ENCODE measurements at regions not wholly inside any gene's neighbourhood (a gene's known extent, or its start where the extent isn't known, plus 50 kb on each side); places are given as distances from the start of the nearest gene placed in this dataset.

DNA sequence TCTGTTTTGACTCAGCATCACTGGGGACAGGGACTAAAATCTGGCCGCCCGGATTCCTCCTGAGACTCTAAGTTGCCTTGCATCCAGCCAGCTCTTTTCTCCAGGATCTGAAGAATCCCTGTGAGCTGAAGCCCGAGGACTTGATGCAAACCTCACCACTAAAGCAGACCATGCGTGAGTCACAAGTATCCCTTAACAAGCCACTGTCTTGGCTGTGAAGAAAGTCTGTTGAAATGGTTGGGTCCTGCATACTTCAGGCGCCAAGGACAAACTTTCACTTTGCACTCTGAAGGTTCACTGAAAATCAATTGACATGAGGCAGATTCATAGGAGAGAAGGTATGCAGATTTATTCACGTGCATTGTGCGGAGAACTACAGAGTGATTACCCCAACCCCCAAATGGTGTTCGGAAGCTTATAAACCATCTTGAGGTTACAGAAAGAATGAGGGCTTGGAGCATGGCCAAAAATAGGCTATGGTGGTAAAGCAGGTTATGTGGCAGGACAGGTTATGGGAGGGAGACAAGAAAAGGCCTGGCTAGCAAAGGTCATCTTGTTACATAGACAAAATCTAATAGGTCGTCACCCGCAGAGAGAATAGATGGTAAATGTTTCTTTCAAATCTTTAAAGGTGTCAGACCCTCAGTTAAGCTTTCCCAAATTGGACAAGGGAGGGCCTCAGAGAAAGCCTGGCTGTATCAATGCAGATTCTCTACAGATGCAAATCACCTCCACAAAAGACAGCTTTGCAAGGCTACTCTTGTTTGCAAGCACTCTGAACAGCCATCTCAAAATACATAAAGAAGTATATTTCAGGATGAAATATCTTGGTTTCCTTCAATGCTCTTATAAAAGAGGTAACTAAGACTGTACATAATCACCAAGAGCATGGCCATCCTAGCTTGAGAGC, 126.3 kb upstream of the PLAAT1 start:
- TF ChIP-seq CBFB (CRISPR knock-in tag; IDR thresholded peaks at IDR 0.05; ENCODE audit: low read depth) (no peak), SMAD4 (CRISPR knock-in tag; IDR thresholded peaks at IDR 0.05) (no peak), HMGA2 (CRISPR knock-in tag; IDR thresholded peaks at IDR 0.05) (no peak), ESRRA (CRISPR knock-in tag; IDR thresholded peaks at IDR 0.05; ENCODE audit: borderline replicate concordance) (no peak)
- TF ChIP-seq, protein P1, sequence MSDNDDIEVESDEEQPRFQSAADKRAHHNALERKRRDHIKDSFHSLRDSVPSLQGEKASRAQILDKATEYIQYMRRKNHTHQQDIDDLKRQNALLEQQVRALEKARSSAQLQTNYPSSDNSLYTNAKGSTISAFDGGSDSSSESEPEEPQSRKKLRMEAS (CRISPR knock-in tag; IDR thresholded peaks at IDR 0.05): no peak
- TF ChIP-seq, protein P2, sequence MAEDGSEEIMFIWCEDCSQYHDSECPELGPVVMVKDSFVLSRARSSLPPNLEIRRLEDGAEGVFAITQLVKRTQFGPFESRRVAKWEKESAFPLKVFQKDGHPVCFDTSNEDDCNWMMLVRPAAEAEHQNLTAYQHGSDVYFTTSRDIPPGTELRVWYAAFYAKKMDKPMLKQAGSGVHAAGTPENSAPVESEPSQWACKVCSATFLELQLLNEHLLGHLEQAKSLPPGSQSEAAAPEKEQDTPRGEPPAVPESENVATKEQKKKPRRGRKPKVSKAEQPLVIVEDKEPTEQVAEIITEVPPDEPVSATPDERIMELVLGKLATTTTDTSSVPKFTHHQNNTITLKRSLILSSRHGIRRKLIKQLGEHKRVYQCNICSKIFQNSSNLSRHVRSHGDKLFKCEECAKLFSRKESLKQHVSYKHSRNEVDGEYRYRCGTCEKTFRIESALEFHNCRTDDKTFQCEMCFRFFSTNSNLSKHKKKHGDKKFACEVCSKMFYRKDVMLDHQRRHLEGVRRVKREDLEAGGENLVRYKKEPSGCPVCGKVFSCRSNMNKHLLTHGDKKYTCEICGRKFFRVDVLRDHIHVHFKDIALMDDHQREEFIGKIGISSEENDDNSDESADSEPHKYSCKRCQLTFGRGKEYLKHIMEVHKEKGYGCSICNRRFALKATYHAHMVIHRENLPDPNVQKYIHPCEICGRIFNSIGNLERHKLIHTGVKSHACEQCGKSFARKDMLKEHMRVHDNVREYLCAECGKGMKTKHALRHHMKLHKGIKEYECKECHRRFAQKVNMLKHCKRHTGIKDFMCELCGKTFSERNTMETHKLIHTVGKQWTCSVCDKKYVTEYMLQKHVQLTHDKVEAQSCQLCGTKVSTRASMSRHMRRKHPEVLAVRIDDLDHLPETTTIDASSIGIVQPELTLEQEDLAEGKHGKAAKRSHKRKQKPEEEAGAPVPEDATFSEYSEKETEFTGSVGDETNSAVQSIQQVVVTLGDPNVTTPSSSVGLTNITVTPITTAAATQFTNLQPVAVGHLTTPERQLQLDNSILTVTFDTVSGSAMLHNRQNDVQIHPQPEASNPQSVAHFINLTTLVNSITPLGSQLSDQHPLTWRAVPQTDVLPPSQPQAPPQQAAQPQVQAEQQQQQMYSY (CRISPR knock-in tag; IDR thresholded peaks at IDR 0.05): 0 out of 2 replicates have a peak, but pooled peaks have one; percentile 38
- TF ChIP-seq, protein P3, sequence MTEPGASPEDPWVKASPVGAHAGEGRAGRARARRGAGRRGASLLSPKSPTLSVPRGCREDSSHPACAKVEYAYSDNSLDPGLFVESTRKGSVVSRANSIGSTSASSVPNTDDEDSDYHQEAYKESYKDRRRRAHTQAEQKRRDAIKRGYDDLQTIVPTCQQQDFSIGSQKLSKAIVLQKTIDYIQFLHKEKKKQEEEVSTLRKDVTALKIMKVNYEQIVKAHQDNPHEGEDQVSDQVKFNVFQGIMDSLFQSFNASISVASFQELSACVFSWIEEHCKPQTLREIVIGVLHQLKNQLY (CRISPR knock-in tag; IDR thresholded peaks at IDR 0.05): no peak
- Mint-ChIP-seq H3K9me3 (peaks cover 44% of the 10 kb centered on the region), H3K4me3 (no peak overlapping the region), H3K27me3 (ENCODE audit: low read depth) (peaks cover 3% of the 10 kb centered on the region), H3K4me1 (peaks cover 38% of the 10 kb centered on the region), H3K27ac (no peak overlapping the region), H3K36me3 (peaks cover 27% of the 10 kb centered on the region)
- no peak for DNase-seq (ENCODE audit: low spot score)
- ChIA-PET POLR2A (no interaction called here), CTCF (interaction anchor here (1.8 kb wide), 1 partner anchor 302 kb away, joined by 4 read pairs; no protein-coding TSS in a partner anchor)
- no peak for ATAC-seq

DNA sequence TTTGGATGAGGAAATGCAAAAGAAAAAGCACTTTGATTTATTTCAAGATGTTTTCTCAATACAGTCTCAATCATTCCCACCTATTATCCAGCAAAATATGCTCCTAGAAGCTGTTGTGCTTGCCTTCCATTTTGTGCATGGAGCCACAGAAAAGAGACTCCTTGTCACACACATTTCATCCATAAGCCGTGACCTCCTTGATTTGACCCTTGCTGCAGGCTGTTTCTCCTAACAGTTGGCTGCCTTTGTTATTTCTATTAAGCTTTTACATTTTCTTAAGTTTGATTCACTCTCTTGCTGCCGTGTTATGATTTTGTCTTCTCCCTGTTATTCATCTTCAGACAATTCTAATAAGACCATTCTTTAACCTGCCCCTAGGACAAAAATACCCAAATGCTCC, 124.2 kb upstream of the PLAAT1 start:
- Mint-ChIP-seq H3K4me3 (no peak overlapping the region), H3K27ac (no peak overlapping the region), H3K4me1 (peaks cover 45% of the 10 kb centered on the region), H3K27me3 (ENCODE audit: low read depth) (peaks cover 3% of the 10 kb centered on the region), H3K9me3 (peaks cover 37% of the 10 kb centered on the region), H3K36me3 (peaks cover 27% of the 10 kb centered on the region)
- DNase-seq (ENCODE audit: low spot score) (no peak), ATAC-seq (no peak)
- ChIA-PET POLR2A (no interaction called here), CTCF (no interaction called here)
- TF ChIP-seq SP1 (CRISPR knock-in tag; conservative IDR thresholded peaks at IDR 0.05) (no peak), ZNF121 (CRISPR knock-in tag; IDR thresholded peaks at IDR 0.05) (no peak), NR1H2 (CRISPR knock-in tag; IDR thresholded peaks at IDR 0.05) (no peak), TP53 (CRISPR knock-in tag; IDR thresholded peaks at IDR 0.05) (no peak), ETV6 (CRISPR knock-in tag; IDR thresholded peaks at IDR 0.05) (no peak), RORB (CRISPR knock-in tag; IDR thresholded peaks at IDR 0.05) (no peak), ZNF138 (CRISPR knock-in tag; conservative IDR thresholded peaks at IDR 0.05) (no peak)
- TF ChIP-seq, protein P4, sequence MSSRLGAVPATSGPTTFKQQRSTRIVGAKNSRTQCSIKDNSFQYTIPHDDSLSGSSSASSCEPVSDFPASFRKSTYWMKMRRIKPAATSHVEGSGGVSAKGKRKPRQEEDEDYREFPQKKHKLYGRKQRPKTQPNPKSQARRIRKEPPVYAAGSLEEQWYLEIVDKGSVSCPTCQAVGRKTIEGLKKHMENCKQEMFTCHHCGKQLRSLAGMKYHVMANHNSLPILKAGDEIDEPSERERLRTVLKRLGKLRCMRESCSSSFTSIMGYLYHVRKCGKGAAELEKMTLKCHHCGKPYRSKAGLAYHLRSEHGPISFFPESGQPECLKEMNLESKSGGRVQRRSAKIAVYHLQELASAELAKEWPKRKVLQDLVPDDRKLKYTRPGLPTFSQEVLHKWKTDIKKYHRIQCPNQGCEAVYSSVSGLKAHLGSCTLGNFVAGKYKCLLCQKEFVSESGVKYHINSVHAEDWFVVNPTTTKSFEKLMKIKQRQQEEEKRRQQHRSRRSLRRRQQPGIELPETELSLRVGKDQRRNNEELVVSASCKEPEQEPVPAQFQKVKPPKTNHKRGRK (CRISPR knock-in tag; IDR thresholded peaks at IDR 0.05; ENCODE audit: borderline replicate concordance): no peak
- TF ChIP-seq, protein P5, sequence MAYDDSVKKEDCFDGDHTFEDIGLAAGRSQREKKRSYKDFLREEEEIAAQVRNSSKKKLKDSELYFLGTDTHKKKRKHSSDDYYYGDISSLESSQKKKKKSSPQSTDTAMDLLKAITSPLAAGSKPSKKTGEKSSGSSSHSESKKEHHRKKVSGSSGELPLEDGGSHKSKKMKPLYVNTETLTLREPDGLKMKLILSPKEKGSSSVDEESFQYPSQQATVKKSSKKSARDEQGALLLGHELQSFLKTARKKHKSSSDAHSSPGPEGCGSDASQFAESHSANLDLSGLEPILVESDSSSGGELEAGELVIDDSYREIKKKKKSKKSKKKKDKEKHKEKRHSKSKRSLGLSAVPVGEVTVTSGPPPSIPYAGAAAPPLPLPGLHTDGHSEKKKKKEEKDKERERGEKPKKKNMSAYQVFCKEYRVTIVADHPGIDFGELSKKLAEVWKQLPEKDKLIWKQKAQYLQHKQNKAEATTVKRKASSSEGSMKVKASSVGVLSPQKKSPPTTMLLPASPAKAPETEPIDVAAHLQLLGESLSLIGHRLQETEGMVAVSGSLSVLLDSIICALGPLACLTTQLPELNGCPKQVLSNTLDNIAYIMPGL (CRISPR knock-in tag; IDR thresholded peaks at IDR 0.05): no peak
- TF ChIP-seq, protein P6, sequence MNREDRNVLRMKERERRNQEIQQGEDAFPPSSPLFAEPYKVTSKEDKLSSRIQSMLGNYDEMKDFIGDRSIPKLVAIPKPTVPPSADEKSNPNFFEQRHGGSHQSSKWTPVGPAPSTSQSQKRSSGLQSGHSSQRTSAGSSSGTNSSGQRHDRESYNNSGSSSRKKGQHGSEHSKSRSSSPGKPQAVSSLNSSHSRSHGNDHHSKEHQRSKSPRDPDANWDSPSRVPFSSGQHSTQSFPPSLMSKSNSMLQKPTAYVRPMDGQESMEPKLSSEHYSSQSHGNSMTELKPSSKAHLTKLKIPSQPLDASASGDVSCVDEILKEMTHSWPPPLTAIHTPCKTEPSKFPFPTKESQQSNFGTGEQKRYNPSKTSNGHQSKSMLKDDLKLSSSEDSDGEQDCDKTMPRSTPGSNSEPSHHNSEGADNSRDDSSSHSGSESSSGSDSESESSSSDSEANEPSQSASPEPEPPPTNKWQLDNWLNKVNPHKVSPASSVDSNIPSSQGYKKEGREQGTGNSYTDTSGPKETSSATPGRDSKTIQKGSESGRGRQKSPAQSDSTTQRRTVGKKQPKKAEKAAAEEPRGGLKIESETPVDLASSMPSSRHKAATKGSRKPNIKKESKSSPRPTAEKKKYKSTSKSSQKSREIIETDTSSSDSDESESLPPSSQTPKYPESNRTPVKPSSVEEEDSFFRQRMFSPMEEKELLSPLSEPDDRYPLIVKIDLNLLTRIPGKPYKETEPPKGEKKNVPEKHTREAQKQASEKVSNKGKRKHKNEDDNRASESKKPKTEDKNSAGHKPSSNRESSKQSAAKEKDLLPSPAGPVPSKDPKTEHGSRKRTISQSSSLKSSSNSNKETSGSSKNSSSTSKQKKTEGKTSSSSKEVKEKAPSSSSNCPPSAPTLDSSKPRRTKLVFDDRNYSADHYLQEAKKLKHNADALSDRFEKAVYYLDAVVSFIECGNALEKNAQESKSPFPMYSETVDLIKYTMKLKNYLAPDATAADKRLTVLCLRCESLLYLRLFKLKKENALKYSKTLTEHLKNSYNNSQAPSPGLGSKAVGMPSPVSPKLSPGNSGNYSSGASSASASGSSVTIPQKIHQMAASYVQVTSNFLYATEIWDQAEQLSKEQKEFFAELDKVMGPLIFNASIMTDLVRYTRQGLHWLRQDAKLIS (CRISPR knock-in tag; IDR thresholded peaks at IDR 0.05; ENCODE audit: borderline replicate concordance): no peak
- TF ChIP-seq, protein P7, sequence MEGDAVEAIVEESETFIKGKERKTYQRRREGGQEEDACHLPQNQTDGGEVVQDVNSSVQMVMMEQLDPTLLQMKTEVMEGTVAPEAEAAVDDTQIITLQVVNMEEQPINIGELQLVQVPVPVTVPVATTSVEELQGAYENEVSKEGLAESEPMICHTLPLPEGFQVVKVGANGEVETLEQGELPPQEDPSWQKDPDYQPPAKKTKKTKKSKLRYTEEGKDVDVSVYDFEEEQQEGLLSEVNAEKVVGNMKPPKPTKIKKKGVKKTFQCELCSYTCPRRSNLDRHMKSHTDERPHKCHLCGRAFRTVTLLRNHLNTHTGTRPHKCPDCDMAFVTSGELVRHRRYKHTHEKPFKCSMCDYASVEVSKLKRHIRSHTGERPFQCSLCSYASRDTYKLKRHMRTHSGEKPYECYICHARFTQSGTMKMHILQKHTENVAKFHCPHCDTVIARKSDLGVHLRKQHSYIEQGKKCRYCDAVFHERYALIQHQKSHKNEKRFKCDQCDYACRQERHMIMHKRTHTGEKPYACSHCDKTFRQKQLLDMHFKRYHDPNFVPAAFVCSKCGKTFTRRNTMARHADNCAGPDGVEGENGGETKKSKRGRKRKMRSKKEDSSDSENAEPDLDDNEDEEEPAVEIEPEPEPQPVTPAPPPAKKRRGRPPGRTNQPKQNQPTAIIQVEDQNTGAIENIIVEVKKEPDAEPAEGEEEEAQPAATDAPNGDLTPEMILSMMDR (IDR thresholded peaks at IDR 0.05): no peak
- TF ChIP-seq, protein P8, sequence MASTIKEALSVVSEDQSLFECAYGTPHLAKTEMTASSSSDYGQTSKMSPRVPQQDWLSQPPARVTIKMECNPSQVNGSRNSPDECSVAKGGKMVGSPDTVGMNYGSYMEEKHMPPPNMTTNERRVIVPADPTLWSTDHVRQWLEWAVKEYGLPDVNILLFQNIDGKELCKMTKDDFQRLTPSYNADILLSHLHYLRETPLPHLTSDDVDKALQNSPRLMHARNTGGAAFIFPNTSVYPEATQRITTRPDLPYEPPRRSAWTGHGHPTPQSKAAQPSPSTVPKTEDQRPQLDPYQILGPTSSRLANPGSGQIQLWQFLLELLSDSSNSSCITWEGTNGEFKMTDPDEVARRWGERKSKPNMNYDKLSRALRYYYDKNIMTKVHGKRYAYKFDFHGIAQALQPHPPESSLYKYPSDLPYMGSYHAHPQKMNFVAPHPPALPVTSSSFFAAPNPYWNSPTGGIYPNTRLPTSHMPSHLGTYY (CRISPR knock-in tag; IDR thresholded peaks at IDR 0.05): no peak
